SK-N-SH treated with all-trans-retinoic acid at 6 μM for 48 hours (cell line): ENCODE measurements at regions not wholly inside any gene's neighbourhood (a gene's known extent, or its start where the extent isn't known, plus 50 kb on each side); places are given as distances from the start of the nearest gene placed in this dataset.

Experiments used
- ATAC-seq: fragments of 200-7000 bp; cut with Tn5 transposase; 3 replicates; pipeline ENCODE4 v1.9.1; 2020; ENCODE audit warnings: mild to moderate bottlenecking, moderate library complexity
- ARNTL ChIP-seq: fragments of 450-650 bp; formaldehyde crosslinking; IDR thresholded peaks from 2 replicates; pipeline ENCODE4 v1.5.0; 2020; ENCODE audit warnings: low read depth, mild to moderate bottlenecking, moderate library complexity, borderline replicate concordance
- BACH2 ChIP-seq: fragments of 250-450 bp; sonication (Bioruptor Pico); IDR thresholded peaks from 2 replicates; pipeline ENCODE4 v1.9.0; 2021; ENCODE audit warnings: mild to moderate bottlenecking, borderline replicate concordance
- CSDC2 ChIP-seq: fragments of 250-450 bp; sonication (Bioruptor Pico); IDR thresholded peaks from 2 replicates; pipeline ENCODE4 v1.5.0; 2020; ENCODE audit warnings: mild to moderate bottlenecking, moderate library complexity
- ESRRG ChIP-seq: fragments of 250-450 bp; sonication (Bioruptor Pico); IDR thresholded peaks from 2 replicates; pipeline ENCODE4 v1.6.1; 2021; ENCODE audit warnings: mild to moderate bottlenecking
- GLIS3 ChIP-seq: fragments of 250-450 bp; sonication (Bioruptor Pico); IDR thresholded peaks from 2 replicates; pipeline ENCODE4 v1.5.0; 2020; ENCODE audit warnings: mild to moderate bottlenecking, moderate library complexity
- ISL1 ChIP-seq: fragments of 250-450 bp; sonication (Bioruptor Pico); IDR thresholded peaks from 2 replicates; pipeline ENCODE4 v2.1.2; 2022; ENCODE audit warnings: mild to moderate bottlenecking, moderate library complexity
- OSR1 ChIP-seq: fragments of 250-450 bp; sonication (Bioruptor Pico); IDR thresholded peaks from 2 replicates; pipeline ENCODE4 v1.8.0; 2022; ENCODE audit warnings: moderate library complexity, mild to moderate bottlenecking, inconsistent platforms
- PPARA ChIP-seq: fragments of 250-450 bp; sonication (Bioruptor Pico); IDR thresholded peaks from 2 replicates; pipeline ENCODE4 v1.5.0; 2020; ENCODE audit warnings: mild to moderate bottlenecking, borderline replicate concordance
- RARB ChIP-seq: fragments of 250-450 bp; sonication (Bioruptor Pico); IDR thresholded peaks from 2 replicates; pipeline ENCODE4 v1.8.0; 2021; ENCODE audit warnings: mild to moderate bottlenecking, moderate library complexity
- SNAI2 ChIP-seq: fragments of 250-450 bp; sonication (Bioruptor Pico); IDR thresholded peaks from 2 replicates; pipeline ENCODE4 v1.5.0; 2020; ENCODE audit warnings: mild to moderate bottlenecking, moderate library complexity
- TCF4 ChIP-seq: fragments of 250-450 bp; sonication (Bioruptor Pico); IDR thresholded peaks from 2 replicates; pipeline ENCODE4 v1.8.0; 2021; ENCODE audit warnings: mild to moderate bottlenecking, moderate library complexity, borderline replicate concordance
- TOX ChIP-seq: fragments of 250-450 bp; sonication (Bioruptor Pico); IDR thresholded peaks from 2 replicates; pipeline ENCODE4 v1.8.0; 2021; ENCODE audit warnings: mild to moderate bottlenecking, moderate library complexity, borderline replicate concordance
- ZC3H10 ChIP-seq: fragments of 250-450 bp; sonication (Bioruptor Pico); IDR thresholded peaks from 2 replicates; pipeline ENCODE4 v1.5.1; 2021; ENCODE audit warnings: mild to moderate bottlenecking, moderate library complexity
- ZFP3 ChIP-seq: fragments of 250-450 bp; sonication (Bioruptor Pico); IDR thresholded peaks from 2 replicates; pipeline ENCODE4 v1.5.0; 2020; ENCODE audit warnings: mild to moderate bottlenecking, moderate library complexity
- ZNF565 ChIP-seq: fragments of 450-650 bp; formaldehyde crosslinking; conservative IDR thresholded peaks from 2 replicates; pipeline ENCODE4 v1.5.0; 2020; ENCODE audit warnings: low read depth, mild to moderate bottlenecking, moderate library complexity
- ZNF70 ChIP-seq: fragments of 450-650 bp; formaldehyde crosslinking; IDR thresholded peaks from 2 replicates; pipeline ENCODE4 v1.5.0; 2020; ENCODE audit warnings: mild to moderate bottlenecking, moderate library complexity
- TF ChIP-seq, protein P1 (sequence below): fragments of 250-450 bp; sonication (Bioruptor Pico); IDR thresholded peaks from 2 replicates; pipeline ENCODE4 v1.5.1; 2020; ENCODE audit warnings: low read depth, mild to moderate bottlenecking, moderate library complexity
- TF ChIP-seq, protein P2 (sequence below): fragments of 250-450 bp; sonication (Bioruptor Pico); IDR thresholded peaks from 2 replicates; pipeline ENCODE4 v1.5.0; 2020; ENCODE audit warnings: mild to moderate bottlenecking, moderate library complexity
- TF ChIP-seq, protein P3 (sequence below): fragments of 250-450 bp; sonication (Bioruptor Pico); IDR thresholded peaks from 2 replicates; pipeline ENCODE4 v1.8.0; 2020; ENCODE audit warnings: mild to moderate bottlenecking, moderate library complexity, borderline replicate concordance
- TF ChIP-seq, protein P4 (sequence below): fragments of 250-450 bp; sonication (Bioruptor Pico); IDR thresholded peaks from 2 replicates; pipeline ENCODE4 v1.5.1; 2021; ENCODE audit warnings: mild to moderate bottlenecking, moderate library complexity

DNA sequence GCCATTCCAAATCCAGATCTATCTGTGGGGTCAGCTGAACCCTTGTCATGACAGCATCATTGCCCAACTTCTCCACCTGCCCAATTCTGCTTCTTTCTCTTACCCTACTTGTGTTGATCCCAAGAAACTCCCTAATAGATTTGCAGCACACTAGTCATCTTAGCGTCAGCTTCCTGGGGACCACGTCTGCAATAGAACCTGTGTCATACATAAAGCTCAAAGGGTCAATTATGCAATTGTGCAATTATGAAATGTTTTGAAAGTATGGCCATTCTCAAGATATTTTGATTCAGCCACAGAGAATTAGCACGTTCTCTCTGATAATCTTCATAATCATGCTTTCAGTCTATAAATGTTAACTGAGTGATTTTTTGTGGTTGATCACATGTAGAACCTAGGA is 87.4 kb upstream of the PAPPA start:
- TF ChIP-seq ZNF70 (CRISPR knock-in tag) (no peak), CSDC2 (CRISPR knock-in tag) (no peak), OSR1 (CRISPR knock-in tag) (no peak), ARNTL (CRISPR knock-in tag) (no peak)
- ATAC-seq: no peak

DNA sequence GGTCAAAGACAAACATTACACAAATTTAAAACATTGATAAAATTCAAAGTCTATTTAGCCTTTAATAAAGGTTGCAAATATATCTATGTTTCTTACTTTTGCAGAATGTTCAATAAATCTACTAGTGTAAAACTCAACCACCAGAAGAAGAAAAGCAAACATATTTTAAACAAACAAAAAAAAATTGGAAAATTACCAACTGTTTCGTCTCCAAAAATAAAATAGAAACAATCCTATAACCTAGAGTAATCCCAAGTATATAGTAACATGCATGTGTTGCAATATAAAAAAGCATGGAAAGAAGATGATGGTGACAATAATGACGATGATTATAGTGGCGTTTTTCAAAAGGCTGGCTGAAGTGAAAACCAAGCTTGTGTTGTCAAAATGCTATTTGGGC is 86.0 kb upstream of the PAPPA start:
- ATAC-seq: no peak
- TF ChIP-seq, protein P1, sequence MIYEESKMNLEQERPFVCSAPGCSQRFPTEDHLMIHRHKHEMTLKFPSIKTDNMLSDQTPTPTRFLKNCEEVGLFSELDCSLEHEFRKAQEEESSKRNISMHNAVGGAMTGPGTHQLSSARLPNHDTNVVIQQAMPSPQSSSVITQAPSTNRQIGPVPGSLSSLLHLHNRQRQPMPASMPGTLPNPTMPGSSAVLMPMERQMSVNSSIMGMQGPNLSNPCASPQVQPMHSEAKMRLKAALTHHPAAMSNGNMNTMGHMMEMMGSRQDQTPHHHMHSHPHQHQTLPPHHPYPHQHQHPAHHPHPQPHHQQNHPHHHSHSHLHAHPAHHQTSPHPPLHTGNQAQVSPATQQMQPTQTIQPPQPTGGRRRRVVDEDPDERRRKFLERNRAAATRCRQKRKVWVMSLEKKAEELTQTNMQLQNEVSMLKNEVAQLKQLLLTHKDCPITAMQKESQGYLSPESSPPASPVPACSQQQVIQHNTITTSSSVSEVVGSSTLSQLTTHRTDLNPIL (CRISPR knock-in tag): no peak
- no peak for TF ChIP-seq SNAI2 (CRISPR knock-in tag)
- no peak for TF ChIP-seq ISL1 (CRISPR knock-in tag)
- TF ChIP-seq, protein P2, sequence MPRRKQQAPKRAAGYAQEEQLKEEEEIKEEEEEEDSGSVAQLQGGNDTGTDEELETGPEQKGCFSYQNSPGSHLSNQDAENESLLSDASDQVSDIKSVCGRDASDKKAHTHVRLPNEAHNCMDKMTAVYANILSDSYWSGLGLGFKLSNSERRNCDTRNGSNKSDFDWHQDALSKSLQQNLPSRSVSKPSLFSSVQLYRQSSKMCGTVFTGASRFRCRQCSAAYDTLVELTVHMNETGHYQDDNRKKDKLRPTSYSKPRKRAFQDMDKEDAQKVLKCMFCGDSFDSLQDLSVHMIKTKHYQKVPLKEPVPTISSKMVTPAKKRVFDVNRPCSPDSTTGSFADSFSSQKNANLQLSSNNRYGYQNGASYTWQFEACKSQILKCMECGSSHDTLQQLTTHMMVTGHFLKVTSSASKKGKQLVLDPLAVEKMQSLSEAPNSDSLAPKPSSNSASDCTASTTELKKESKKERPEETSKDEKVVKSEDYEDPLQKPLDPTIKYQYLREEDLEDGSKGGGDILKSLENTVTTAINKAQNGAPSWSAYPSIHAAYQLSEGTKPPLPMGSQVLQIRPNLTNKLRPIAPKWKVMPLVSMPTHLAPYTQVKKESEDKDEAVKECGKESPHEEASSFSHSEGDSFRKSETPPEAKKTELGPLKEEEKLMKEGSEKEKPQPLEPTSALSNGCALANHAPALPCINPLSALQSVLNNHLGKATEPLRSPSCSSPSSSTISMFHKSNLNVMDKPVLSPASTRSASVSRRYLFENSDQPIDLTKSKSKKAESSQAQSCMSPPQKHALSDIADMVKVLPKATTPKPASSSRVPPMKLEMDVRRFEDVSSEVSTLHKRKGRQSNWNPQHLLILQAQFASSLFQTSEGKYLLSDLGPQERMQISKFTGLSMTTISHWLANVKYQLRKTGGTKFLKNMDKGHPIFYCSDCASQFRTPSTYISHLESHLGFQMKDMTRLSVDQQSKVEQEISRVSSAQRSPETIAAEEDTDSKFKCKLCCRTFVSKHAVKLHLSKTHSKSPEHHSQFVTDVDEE (CRISPR knock-in tag): no peak
- no peak for TF ChIP-seq BACH2 (CRISPR knock-in tag)
- TF ChIP-seq GLIS3 (CRISPR knock-in tag): no peak
- TF ChIP-seq TOX (CRISPR knock-in tag): no peak
- TF ChIP-seq ZNF70 (CRISPR knock-in tag): no peak
- no peak for TF ChIP-seq ARNTL (CRISPR knock-in tag)
- TF ChIP-seq PPARA: no peak
- TF ChIP-seq TCF4 (CRISPR knock-in tag): no peak

DNA sequence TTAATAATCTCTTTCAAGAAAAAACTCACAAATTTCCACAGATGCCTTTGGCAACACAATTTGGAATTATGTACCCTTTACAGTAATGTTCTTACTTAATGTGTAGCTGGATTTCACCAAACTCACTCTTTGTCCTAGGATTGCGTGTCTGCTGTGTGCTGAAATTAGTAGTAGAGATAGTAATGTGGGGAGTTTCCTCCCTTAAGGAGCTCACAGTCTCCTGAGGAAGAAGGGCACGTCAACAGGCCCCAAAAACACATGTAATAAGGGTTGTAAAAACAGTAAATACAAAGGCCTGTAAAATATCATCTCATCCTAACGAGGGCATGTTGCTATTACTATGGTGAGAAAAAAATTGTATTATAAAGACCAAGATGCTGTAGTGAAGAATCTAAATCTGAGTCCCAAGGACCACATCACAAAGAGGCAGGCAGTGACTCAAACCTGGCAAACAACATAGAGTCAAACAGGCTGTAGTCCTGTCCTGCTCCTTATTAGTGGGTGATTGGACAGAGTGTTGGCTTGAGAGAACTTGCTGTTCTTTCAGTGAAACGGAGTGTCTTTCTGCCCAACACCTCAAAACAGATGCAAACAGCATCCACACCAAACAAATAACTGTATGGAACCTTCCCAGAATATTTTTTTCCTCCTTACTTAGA is 83.2 kb upstream of the PAPPA start:
- TF ChIP-seq, protein P3, sequence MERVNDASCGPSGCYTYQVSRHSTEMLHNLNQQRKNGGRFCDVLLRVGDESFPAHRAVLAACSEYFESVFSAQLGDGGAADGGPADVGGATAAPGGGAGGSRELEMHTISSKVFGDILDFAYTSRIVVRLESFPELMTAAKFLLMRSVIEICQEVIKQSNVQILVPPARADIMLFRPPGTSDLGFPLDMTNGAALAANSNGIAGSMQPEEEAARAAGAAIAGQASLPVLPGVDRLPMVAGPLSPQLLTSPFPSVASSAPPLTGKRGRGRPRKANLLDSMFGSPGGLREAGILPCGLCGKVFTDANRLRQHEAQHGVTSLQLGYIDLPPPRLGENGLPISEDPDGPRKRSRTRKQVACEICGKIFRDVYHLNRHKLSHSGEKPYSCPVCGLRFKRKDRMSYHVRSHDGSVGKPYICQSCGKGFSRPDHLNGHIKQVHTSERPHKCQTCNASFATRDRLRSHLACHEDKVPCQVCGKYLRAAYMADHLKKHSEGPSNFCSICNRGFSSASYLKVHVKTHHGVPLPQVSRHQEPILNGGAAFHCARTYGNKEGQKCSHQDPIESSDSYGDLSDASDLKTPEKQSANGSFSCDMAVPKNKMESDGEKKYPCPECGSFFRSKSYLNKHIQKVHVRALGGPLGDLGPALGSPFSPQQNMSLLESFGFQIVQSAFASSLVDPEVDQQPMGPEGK (CRISPR knock-in tag): no peak
- TF ChIP-seq, protein P4, sequence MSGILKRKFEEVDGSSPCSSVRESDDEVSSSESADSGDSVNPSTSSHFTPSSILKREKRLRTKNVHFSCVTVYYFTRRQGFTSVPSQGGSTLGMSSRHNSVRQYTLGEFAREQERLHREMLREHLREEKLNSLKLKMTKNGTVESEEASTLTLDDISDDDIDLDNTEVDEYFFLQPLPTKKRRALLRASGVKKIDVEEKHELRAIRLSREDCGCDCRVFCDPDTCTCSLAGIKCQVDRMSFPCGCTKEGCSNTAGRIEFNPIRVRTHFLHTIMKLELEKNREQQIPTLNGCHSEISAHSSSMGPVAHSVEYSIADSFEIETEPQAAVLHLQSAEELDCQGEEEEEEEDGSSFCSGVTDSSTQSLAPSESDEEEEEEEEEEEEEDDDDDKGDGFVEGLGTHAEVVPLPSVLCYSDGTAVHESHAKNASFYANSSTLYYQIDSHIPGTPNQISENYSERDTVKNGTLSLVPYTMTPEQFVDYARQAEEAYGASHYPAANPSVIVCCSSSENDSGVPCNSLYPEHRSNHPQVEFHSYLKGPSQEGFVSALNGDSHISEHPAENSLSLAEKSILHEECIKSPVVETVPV (CRISPR knock-in tag): no peak
- ATAC-seq: no peak

DNA sequence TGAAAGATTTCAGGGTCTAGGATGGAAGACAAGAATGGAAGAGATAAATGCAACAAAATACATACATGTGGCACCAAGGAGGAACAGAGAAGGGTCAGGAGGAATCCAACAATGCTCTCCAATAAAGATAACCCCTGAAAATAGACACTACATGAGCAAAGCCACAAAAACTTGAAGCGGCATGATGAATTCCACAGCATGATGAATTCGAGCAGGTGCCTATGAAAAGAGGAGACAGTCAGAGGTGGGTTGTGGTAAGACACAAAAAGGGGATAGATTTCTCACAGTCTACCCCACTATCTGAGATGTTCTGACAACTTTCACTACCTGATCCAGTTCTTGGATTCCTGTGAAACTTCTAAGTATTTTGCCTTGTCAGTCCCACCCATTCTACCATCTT is 81.5 kb upstream of the PAPPA start:
- no peak for ATAC-seq
- TF ChIP-seq ZNF565 (CRISPR knock-in tag) (no peak), ZFP3 (CRISPR knock-in tag) (no peak), ARNTL (CRISPR knock-in tag) (no peak), BACH2 (CRISPR knock-in tag) (no peak)

DNA sequence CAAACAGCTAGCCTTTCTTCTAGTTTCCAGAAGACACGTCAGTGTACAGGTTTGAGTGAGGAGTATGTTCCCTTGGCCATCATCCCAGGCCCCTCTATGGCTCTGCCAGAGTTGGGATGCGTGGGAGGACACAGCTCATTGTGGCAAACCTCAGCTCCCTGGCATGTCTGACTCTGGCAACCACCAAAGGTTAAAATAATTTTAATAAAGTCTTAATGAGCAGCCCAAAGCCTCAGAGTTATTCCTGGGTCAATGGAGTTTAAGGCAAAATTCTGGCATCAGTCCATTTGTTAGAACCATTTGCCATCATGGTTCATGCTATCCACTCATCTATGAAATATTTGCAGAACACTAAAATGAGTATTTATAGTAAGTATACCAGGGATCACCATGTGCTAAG is 79.8 kb upstream of the PAPPA start:
- ATAC-seq: no peak
- TF ChIP-seq ZNF70 (CRISPR knock-in tag) (no peak), TCF4 (CRISPR knock-in tag) (no peak), RARB (CRISPR knock-in tag) (no peak), ZFP3 (CRISPR knock-in tag) (no peak), CSDC2 (CRISPR knock-in tag) (no peak), ESRRG (CRISPR knock-in tag) (no peak), ISL1 (CRISPR knock-in tag) (no peak), ZC3H10 (CRISPR knock-in tag) (no peak), SNAI2 (CRISPR knock-in tag) (no peak), OSR1 (CRISPR knock-in tag) (no peak), ZNF565 (CRISPR knock-in tag) (no peak)
- TF ChIP-seq, protein P2 (CRISPR knock-in tag): no peak
- TF ChIP-seq, protein P3 (CRISPR knock-in tag): no peak
